VCaP (cell line): ENCODE measurements at regions not wholly inside any gene's neighbourhood (a gene's known extent, or its start where the extent isn't known, plus 50 kb on each side); places are given as distances from the start of the nearest gene placed in this dataset.

Experiments used
- H3K27ac ChIP-seq: fragments of 450-650 bp; 2 replicates; pipeline ENCODE4 v1.5.1; 2017
- TF ChIP-seq, protein P1 (sequence below): fragments of 450-650 bp; conservative IDR thresholded peaks from 2 replicates; pipeline ENCODE4 v1.5.1; 2017; ENCODE audit warnings: mild to moderate bottlenecking, moderate library complexity

DNA sequence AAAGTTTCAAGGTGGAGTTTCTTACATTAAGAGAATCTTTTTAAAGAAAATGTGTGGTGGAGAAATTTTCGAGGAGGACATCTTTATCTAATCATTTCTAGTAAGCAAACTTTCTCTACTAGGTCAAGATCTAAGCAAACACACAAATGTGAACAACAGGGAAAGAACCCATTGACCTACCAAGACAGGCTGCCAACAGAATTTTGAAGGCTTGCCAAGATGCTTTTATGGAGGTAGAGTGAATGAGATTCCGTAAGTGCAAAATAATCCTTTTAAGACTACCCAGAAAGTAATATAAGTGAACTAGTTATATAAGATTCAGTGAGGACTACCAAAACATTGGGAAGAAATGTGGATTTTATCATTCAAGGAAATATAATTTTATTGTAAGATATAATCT lies 357.1 kb upstream of the PDE3A start:
- TF ChIP-seq, protein P1, sequence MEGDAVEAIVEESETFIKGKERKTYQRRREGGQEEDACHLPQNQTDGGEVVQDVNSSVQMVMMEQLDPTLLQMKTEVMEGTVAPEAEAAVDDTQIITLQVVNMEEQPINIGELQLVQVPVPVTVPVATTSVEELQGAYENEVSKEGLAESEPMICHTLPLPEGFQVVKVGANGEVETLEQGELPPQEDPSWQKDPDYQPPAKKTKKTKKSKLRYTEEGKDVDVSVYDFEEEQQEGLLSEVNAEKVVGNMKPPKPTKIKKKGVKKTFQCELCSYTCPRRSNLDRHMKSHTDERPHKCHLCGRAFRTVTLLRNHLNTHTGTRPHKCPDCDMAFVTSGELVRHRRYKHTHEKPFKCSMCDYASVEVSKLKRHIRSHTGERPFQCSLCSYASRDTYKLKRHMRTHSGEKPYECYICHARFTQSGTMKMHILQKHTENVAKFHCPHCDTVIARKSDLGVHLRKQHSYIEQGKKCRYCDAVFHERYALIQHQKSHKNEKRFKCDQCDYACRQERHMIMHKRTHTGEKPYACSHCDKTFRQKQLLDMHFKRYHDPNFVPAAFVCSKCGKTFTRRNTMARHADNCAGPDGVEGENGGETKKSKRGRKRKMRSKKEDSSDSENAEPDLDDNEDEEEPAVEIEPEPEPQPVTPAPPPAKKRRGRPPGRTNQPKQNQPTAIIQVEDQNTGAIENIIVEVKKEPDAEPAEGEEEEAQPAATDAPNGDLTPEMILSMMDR = no peak

DNA sequence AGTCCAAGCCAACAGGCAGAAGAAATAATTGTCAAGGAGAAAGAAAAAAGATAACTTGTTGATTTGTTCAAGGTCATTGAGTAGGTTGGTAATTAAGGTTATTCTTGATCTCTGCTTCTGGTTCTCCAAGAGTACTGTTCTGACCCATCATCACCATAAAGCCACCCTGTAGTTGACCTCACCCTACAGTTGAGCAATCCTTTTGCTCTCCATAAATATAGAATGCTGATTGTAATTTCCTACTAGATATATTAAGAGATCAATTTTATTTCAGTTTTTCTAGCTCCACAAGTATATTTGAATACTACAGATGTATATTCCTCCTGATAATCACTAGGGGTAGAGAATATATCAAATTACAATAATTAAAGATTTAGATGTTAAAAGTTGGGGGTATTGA lies 350.5 kb upstream of the PDE3A start:
- TF ChIP-seq, protein P1 = no peak
- no peak overlapping the region for H3K27ac ChIP-seq

More for the DNA sequence above, 357.1 kb upstream of the PDE3A start:
- H3K27ac ChIP-seq = 0 out of 2 replicates have a peak overlapping the region, but pooled peaks have one; percentile 5

DNA sequence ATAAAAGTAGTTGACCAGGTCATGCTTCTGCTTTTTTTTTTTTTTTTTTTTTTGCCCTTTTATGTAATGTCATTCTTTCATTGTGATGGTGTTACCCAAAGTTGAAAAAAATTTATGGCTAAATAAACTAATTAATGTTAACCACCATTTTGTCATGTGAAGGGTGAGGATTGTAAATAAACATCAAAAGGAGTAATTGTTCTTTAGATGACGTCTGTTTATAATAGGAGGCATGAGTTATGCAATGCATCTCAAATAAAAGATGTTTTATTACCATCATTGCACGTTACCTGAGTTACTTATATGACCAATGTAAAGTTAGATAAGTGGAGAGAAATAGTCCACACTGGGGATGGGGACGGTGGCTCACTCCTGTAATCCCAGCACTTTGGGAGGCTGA lies 349.9 kb upstream of the PDE3A start:
- TF ChIP-seq, protein P1 = no peak
- no peak overlapping the region for H3K27ac ChIP-seq

DNA sequence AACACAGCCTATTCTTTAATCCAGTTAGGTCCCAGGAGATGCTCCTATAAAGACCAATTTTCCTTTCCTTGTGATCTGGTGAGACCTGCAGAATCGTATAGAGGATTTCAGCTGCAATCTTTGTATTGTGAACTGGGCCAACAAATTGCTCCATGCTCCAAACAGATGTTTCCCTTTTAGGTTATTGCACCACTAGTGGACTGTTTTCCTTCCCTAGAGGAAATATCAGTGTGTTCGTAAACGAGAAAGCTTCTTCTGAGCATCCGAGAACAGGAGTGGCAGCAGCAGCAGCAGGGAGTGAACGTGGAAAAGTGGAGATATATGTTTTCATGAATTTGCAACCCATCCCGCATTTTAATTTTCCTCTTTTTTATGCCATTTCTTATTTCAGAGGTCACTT lies 344.1 kb upstream of the PDE3A start:
- TF ChIP-seq, protein P1 = no peak
- no peak overlapping the region for H3K27ac ChIP-seq

DNA sequence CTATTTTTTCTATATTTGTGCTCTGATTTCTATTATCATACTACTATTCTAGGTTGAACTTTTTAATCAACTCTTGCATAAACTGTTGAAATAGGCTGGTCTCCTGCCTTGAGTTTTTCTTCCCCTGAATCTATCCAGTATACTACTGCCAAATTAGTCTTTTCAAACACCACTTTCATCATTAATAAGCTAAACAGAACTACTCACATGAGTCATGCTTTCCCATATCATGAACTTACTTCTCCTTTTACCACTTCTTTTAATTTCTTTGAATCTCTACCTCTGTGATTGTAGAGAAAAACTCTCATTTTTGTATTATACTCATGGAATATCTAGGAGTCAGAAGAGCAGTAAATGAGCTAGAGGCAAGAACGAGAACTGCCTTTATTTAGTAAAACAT lies 340.3 kb upstream of the PDE3A start:
- TF ChIP-seq, protein P1 = no peak
- H3K27ac ChIP-seq = no peak overlapping the region

DNA sequence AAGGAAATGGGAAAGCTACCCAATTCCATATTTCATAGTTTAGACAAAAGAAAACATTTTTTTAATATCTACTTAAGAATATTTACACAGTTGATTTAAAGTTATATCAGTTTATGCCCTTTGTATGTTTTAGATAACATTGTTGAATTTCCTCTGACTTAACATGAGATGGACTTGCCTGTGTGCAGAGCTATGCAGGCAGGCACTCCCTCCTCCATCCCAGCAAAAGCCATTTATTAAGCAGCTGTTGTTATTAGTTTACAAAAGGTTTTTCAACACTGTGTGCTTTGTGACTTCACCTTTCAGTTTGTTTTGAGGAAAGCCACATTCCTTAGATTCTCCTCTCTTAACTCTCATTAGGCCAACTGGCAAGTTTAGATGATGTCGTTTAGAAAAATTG lies 337.5 kb upstream of the PDE3A start:
- TF ChIP-seq, protein P1 = no peak
- no peak overlapping the region; the same call in 1 of the 2 replicates for H3K27ac ChIP-seq

DNA sequence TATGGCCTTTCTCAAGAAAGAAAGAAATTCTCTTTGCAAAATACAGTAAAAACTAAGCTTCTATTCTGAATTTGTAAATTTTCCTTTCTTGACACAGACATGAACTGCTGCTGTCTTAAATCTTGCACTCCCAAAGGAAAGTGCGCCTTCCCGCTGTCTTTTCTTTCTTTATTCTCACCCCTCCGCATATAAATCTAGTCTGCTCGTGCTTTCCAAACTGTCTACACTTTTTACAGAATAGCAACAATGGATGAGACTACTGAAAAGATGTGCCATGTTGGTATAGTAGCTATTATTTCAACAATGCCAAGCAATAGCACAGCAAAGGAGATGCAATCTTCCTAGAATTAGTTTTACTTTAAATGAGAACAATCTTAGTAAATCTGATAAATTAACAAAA lies 328.8 kb upstream of the PDE3A start:
- TF ChIP-seq, protein P1 = no peak
- no peak overlapping the region for H3K27ac ChIP-seq

DNA sequence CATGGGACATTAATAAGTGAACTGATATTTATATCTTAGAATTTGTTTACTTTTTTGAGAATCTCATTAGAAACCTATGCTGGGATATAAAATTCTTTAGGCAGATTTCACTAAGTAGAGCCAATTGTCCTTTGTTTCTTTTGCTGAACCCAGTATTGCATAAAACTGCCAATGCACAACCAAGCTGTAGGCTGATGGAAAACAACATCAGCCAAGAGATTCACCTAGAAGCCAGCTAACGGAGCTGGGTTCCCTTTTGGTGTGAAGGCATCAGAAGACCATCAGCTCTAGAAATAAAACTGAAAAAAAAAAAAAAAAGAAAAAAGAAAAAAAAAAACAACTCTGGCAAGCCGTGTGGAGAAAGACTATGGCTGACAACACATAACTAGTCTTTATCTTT lies 328.2 kb upstream of the PDE3A start:
- no peak overlapping the region for H3K27ac ChIP-seq
- TF ChIP-seq, protein P1 = no peak
